DMS 273 (cell line): ENCODE measurements at regions not wholly inside any gene's neighbourhood (a gene's known extent, or its start where the extent isn't known, plus 50 kb on each side); places are given as distances from the start of the nearest gene placed in this dataset.

Source experiments
- DNase-seq: peaks from one replicate; lab custom pipeline; 2025; ENCODE audit not compliant: unreplicated experiment; lab: John Stamatoyannopoulos, UW

DNA sequence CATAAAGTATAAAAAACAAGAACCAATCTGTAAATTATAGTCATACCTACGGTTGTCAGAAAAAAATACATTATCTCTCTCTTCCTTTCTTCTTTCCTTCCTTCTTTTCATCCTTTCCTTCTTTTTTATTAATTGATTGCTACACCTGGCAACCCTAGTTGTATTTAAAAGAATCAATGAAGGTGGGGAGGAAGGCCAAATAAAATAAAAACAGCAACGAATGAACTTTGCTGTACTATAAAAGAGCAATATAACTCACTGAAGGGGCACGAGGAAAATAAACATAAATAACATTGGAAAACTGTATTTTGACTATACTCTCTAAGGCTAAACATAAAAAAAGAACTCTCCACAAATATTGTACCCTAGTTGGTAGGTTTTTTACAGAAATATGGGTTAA lies 898.2 kb upstream of the USP15 start:
- no peak for DNase-seq

DNA sequence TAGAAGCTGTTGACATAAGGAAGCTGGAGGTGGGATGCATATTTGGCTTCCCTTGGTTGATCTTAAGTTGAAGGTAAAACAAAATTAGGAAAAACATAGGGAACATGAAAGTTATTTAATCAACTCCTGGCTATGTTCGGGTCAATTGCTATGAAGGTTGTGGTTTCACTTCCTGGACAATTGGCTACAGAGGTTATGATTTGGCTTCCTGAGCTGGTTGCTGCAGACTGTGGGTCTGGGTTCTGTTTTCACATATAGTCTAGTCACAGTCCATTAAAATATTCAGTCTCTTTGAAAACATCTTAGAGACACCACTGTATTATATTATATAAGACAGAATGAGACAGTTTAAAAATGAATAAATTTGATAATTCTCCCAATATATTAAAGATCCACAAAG lies 895.2 kb upstream of the USP15 start:
- DNase-seq: no peak

- no peak for DNase-seq
Measured at GRCh38 chr12:61367281-61367785, 892.9 kb upstream of the USP15 start.

- no peak for DNase-seq
Measured at GRCh38 chr12:61369241-61369910, 890.8 kb upstream of the USP15 start.

DNA sequence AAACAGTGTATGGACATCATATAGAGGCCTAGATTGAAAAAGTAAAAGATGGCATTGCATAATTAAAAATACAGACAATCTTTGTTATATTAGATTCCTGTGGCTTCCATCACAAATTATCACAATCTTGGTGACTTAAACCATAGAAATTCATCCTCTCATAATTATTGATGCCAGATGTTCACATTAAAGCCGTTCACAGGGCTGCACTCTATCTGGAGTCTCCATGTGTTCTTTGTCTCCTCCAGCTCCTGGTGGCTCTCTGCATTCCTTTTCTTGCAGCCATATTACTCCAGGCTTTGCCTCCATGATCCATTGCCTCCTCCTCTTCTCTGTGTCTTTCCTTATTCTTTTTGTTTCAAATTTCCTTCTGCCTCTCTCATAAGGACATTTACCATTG lies 875.7 kb upstream of the USP15 start:
- DNase-seq: no peak

DNA sequence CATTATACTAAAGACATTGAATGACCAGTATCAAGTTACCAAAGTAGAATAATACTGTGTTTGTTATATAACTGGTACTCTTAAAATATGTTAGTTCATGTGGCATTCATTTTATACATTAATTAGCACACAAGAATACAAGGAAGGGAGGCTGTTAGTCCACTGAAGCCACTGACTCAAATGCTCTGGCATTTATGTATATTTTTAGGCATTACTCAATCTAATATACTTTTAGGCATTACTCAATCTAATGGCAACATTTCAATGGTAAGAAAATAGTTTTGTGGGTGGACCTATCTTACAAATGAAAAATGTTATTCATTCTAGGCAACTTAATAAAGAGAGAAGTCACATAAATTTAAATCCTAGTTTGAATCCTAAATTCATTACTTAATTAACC lies 874.4 kb upstream of the USP15 start:
- no peak for DNase-seq

DNA sequence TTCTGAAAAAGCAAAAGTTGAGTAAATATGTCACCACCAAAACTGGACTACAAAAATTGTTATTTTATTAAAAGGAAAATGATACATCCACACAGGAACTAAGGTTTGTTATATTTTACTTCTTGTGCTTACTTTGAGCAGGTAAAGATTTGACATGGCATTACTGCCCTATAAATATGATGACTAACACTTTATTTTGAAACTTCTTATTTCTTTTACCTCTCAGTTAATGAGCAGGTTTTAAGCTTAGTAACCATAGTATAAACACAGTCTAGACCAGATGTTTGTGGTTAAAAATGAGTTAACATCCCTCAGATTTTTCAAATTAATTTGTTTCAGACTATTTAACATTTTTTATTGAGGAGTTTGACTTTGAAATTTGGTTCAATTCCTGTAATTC lies 862.5 kb upstream of the USP15 start:
- DNase-seq: no peak

DNA sequence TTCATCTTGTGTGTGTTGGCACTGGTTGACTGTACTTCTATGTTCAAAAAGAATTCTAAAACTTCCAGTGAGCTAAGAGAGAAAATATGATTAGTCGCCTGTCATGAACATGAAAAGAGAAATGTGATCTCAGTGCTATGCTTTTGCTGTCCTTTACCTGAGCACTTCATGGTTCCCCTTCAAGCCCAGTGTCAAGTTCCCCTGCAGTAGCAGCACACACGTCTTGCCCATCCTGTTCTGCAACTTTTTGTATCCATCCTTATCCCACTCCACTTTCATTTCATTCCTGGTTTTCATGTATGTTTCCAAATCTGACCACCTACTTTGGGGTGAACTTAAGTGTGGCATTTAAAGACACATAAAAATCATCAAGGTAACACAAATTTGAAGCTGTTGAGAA lies 848.0 kb upstream of the USP15 start:
- DNase-seq: no peak

DNA sequence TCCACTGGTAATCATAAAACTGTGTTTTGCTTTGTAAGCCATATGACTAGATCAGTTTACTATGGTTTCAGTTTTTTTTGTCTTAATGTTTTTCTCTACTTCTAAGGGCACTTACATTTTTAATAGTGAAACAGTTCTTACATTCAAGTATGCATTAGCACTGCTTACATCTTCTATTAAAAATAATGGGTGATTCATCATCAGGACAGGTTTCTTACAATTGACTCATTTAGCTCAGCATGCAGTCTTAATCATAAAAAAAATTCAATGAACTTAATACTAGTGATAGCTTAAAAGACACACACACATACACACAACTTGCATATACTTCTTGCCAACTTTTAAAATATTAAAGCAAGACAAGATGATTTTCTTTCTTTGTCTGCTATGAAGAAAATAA lies 845.7 kb upstream of the USP15 start:
- DNase-seq: no peak

DNA sequence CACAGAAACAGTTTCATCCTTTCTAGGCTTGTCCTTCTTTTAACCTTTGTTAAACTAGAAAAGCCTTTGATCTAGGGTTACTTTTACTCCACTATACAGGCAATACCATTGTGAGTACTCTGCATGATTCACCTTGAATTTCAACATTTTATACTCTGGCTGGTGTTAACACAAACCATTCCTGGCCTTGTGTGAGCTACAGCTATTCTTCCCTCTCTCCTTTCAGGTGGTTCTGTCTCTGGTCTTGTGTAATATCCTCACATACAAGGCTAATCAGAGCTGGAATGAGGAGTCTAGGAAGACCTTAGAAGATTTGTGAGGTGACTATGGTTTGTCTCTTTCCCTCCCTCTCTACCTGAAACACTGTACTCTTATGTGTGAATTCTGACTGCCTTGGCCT lies 837.4 kb upstream of the USP15 start:
- DNase-seq: no peak

GRCh38 chr12:61452076-61452475 lies 808.1 kb upstream of the USP15 start:
- DNase-seq: no peak

GRCh38 chr12:61487728-61488127 lies 772.5 kb upstream of the USP15 start:
- no peak for DNase-seq

GRCh38 chr12:61490526-61491498 lies 769.4 kb upstream of the USP15 start:
- DNase-seq: no peak

DNA sequence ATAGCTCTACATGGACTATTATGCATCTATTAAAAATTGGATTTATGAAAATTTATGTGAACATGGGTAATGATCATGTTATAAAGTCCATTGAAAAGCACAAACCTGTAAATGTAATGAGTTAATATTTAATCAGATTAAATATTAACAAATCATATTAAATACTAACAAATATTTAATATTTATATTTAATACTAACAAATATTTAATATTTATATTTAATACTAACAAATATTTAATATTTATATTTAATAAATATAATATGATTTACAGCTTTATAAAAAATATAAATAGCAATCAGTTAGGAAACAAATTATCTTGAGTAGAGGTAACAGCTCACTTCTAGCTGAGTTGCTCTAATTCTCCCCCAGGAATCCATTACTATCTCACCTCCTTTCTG lies 758.0 kb upstream of the USP15 start:
- DNase-seq: no peak

GRCh38 chr12:61504396-61505080 lies 755.7 kb upstream of the USP15 start:
- DNase-seq: no peak

DNA sequence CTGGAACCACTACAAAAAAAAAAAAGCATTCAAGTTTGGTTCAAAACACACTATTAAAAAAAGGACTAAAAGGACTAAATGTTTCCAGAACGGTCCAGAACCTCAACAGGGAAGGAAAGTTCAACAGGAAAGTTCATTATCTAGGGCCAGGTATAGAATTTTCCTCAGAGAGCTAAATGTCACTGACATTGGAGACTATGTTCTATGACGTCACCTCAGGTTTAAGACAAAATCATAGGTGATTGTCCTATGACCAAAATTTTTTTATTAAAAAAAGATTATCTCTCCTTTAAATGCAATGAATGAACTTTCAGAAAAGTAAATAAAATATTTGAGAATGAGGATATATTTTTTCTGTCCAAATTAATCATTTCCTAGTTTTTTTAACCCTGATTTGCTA lies 746.7 kb upstream of the USP15 start:
- DNase-seq: no peak

DNA sequence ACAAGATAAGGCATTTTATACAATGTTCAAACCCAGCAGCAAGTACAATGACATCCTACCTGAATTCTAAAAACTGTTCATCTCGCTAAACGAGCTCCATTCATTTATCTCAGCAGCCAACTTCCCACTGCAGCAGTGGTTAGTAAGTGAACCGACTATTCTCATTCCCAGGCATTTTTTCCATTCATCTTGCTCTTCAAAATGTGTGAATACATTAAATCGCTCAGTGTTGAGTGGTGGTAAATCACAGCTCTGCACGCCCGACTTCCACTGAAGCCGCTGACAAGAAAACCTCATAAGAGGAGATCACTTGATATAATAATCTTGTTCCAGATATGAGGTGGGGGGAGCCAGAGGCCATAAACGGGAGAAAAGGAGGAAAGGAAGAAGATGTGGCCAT lies 746.2 kb upstream of the USP15 start:
- no peak for DNase-seq

- DNase-seq: no peak
Measured at GRCh38 chr12:61521258-61521657, 738.9 kb upstream of the USP15 start.

DNA sequence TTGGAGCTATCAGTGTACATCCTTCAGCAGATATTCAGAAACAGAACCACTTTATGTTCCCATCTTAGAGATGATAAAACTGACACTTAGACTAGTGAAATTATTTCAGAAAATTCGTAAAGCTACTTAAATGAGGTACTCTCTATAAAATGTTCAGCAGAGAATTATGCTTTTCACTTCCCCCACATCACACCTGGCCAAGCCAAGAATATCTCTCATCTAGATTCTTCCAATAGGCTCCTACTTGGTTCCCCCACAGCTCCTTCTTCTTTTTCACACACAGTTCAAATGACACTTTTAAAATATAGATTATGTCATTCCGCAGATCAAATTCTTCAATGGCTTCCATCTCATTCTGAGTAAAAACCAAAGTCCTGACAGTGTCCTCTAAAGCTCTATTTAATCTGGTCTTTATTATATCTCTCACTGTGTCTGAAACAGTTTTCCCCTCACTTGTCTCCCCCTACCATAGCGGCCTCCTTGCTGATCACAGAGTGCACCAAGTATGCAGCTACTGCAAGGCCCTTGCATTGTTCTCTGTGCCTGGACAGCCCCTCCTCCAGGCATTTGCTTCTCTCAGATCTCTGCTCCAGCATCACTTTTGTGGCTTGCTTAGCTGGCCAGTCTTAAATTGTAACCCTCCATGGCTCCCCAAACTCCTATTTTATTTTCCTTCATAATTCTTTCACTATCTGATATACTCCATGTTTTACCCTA lies 736.8 kb upstream of the USP15 start:
- DNase-seq: no peak

DNA sequence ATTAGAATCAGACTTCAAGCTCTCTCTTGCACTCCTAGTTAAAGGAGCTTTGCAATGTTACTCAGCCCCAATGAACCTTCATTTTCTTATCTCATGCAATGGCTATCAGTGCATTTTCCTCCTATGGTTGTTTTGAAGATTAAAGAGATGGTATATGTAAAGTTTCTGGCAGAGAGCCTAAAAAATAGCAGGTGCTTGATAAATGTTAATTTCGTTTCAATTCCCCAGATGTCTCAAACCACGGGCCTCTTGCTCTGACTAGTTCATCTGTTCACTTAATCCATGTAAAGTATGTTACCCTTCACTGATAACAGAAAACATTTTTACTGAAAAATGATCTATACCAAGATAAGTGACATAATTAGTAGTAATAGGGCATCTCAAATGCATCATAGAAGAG lies 735.4 kb upstream of the USP15 start:
- no peak for DNase-seq

DNA sequence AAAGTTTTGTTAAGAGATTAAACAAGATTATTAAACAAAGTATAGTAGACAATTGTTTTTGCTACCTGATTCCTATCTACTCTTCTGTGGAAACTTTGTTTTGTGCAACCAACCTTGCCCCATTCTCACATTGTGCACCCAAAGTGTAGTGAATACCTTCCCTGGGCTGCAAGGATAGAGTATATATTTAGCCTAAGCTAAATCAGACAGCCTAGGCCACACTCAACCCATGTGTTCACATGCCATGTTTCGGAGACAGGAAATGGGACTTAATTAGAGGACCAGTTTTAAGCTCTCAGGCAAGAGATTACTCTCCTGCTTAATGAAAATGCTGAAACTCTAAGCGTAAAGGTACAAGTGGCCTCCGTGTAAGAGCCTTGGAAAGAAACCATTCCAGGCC lies 734.9 kb upstream of the USP15 start:
- no peak for DNase-seq
